Activated naive CD4-positive, alpha-beta T cell treated with anti-CD3 and anti-CD28 coated beads, Interleukin-2, amount 10 ng/mL, durations not matched to agents 7 days and 5 days (primary cell): ENCODE measurements at regions not wholly inside any gene's neighbourhood (a gene's known extent, or its start where the extent isn't known, plus 50 kb on each side); places are given as distances from the start of the nearest gene placed in this dataset.

Experiments
- CTCF ChIA-PET: fragments of 350-600 bp; sonication (Branson Sonifier 250); formaldehyde crosslinking; loops from one replicate; lab custom pipeline; 2021; ENCODE audit warnings: antibody characterized with exemption; lab: Charles Lee
- DNase-seq: peaks from one replicate; pipeline ENCODE4 v3.0.0-alpha.2; 2020
- H3K27ac Mint-ChIP-seq: one replicate; pipeline ENCODE4 v1.8.0; 2021; ENCODE audit warnings: mild to moderate bottlenecking, moderate library complexity, mixed read lengths
- H3K27me3 Mint-ChIP-seq: one replicate; pipeline ENCODE4 v1.8.0; 2021; ENCODE audit warnings: mild to moderate bottlenecking, mixed read lengths
- H3K36me3 Mint-ChIP-seq: one replicate; pipeline ENCODE4 v1.8.0; 2021; ENCODE audit warnings: mixed read lengths
- H3K4me1 Mint-ChIP-seq: one replicate; pipeline ENCODE4 v1.8.0; 2021; ENCODE audit warnings: mixed read lengths
- H3K4me3 Mint-ChIP-seq: one replicate; pipeline ENCODE4 v1.8.0; 2021; ENCODE audit warnings: mild to moderate bottlenecking, moderate library complexity, mixed read lengths
- H3K9me3 Mint-ChIP-seq: one replicate; pipeline ENCODE4 v1.8.0; 2021; ENCODE audit warnings: mixed read lengths

DNA sequence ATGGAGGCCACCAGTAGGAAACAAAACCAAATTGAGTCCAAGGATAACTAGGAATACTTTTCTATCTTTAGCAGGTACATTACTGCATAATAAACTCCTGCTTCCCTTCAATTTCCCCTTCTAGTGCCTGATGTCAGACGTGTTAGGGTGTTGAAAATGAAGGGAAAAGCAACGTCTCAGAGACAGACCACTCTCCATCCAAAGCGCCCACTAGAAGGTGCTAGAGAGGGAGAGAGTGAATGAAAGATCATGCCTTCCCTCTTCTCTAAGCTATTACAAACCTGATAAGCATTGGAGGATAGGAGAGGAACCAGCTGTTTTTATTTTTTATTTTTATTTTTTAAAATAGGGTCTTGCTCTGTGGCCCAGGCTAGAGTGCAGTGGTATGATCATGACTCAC is 64.1 kb downstream of the ZNF641 start:
- H3K27ac Mint-ChIP-seq: peak overlapping the region; percentile 46
- peaks cover 9% of the 10 kb centered on the region for H3K9me3 Mint-ChIP-seq
- no peaks in the 10 kb centered on the region for H3K27me3 Mint-ChIP-seq
- CTCF ChIA-PET: interaction anchor here (1.2 to 1.8 kb wide), 2 partner anchors 11 to 87 kb away, joined by 4 to 8 read pairs; no protein-coding TSS in a partner anchor
- no peak overlapping the region for H3K4me3 Mint-ChIP-seq
- H3K4me1 Mint-ChIP-seq: peaks cover 16% of the 10 kb centered on the region
- H3K36me3 Mint-ChIP-seq: peaks cover 4% of the 10 kb centered on the region
- DNase-seq: peak; percentile 26

DNA sequence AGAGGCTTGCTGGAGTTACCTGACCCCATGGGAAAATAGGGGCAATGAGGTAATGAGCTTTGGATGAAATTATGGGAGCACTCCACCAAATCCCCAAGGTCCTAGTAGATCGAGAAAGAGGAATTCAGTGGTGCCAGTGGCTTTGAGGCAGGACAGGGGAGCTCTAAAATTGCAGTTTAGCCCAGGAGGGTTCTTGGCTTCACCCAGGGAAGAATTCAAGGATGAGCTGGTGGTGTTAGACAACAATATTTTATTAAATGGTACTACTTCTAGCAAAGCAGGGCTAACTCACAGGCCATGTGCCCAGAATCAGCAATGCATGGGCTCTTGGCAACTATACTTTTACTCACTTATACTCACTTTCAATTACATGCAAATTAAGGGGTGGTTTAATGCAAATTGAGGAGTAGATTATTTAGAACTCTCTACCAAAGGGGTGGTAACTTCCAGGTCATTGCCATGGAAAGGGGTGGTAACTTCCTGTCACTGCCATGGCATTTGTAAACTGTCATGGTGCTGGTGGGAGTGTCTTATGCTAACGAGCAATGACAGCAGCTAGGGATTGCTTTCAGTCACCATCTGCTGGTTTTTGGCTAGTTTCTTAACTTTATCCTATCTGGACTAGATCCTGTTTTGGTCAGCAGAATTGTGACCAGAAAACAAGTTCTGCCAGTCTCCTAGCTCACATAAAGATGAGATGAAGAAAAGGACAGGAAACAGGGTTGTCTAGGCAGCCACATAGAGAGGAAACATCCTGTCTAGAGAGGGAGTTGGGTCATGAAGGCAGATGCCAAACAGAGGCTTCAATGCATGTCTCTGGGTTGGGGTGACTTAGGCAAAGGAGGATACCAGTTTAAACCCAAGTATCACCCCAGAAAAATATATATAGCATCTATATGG is 64.7 kb downstream of the ZNF641 start:
- Mint-ChIP-seq H3K9me3 (peaks cover 9% of the 10 kb centered on the region), H3K4me3 (no peak overlapping the region), H3K27me3 (no peaks in the 10 kb centered on the region), H3K27ac (peak overlapping the region; percentile 46), H3K4me1 (peaks cover 16% of the 10 kb centered on the region), H3K36me3 (peaks cover 4% of the 10 kb centered on the region)
- peak; percentile 54 for DNase-seq
- CTCF ChIA-PET: interaction anchor here (1.8 kb wide), 1 partner anchor 86 kb away, joined by 8 read pairs; no protein-coding TSS in a partner anchor

DNA sequence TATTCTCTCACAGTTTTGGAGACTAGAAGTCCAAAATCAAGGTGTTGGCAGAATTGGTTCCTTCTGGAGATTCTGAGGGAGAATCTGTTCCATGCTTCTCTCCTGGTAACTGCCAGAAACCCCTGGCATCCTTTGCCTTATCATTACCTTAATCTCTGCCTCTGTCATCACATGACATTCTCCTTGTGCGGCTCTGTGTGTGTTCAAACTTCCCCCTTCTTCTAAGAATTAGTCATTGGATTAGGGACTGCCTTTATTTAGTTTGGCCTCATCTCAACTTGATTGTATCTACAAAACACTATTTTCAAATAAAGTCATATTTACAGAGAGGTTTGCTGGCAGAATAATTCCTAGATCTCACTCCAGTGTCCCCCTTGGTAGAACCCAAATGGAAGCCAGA is 68.9 kb downstream of the ZNF641 start:
- H3K9me3 Mint-ChIP-seq: peaks cover 10% of the 10 kb centered on the region
- no peak overlapping the region for H3K4me3 Mint-ChIP-seq
- DNase-seq: no peak
- H3K27me3 Mint-ChIP-seq: peaks cover 4% of the 10 kb centered on the region
- H3K4me1 Mint-ChIP-seq: peaks cover 12% of the 10 kb centered on the region
- CTCF ChIA-PET: no interaction called here
- H3K27ac Mint-ChIP-seq: no peak overlapping the region
- H3K36me3 Mint-ChIP-seq: peaks cover 4% of the 10 kb centered on the region

DNA sequence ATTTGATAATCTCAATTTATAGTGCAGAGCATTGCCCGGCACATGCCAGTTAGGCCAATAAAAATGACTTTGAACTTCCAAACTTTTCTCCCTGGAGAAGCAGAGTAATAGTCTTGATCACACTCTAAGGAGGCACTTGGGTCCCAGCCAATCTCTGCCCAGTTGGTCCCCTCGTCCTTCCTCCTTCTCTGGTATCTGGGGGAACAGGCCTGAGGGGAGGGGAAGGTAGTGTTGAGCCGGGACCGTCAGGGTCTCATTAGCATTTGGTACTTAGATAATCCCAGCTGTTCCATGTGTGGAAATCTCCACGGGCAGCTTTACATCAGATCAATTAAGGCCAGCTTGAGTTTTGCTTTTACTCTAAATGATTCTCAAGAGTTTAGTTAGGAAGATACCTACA is 70.1 kb downstream of the ZNF641 start:
- Mint-ChIP-seq H3K27ac (no peak overlapping the region), H3K4me3 (no peak overlapping the region), H3K36me3 (peaks cover 3% of the 10 kb centered on the region), H3K4me1 (peaks cover 1% of the 10 kb centered on the region), H3K9me3 (peaks cover 6% of the 10 kb centered on the region), H3K27me3 (peaks cover 4% of the 10 kb centered on the region)
- CTCF ChIA-PET: no interaction called here
- no peak for DNase-seq

DNA sequence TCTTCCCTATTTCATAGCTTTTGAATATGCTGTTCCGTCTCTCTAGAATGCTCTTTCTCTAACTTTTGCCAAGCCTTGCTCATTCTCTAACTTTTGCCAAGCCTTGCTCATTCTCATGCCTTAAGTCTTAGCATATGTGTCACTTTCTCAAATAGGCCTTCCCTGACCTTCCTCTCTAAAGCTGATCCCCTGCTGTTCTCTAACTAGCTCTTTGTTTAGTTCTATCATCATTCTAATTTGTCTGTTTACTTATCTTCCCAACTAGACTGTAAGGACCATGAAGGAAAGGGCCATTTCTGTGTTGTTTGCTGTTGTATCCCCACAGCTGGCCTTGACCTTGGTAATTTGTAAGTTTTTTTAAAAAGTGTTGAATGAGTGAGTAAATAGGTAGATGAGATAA is 71.1 kb downstream of the ZNF641 start:
- Mint-ChIP-seq H3K36me3 (peaks cover 1% of the 10 kb centered on the region), H3K27ac (no peak overlapping the region), H3K4me1 (no peaks in the 10 kb centered on the region), H3K27me3 (peaks cover 4% of the 10 kb centered on the region), H3K4me3 (no peak overlapping the region), H3K9me3 (peaks cover 5% of the 10 kb centered on the region)
- CTCF ChIA-PET: no interaction called here
- DNase-seq: no peak

DNA sequence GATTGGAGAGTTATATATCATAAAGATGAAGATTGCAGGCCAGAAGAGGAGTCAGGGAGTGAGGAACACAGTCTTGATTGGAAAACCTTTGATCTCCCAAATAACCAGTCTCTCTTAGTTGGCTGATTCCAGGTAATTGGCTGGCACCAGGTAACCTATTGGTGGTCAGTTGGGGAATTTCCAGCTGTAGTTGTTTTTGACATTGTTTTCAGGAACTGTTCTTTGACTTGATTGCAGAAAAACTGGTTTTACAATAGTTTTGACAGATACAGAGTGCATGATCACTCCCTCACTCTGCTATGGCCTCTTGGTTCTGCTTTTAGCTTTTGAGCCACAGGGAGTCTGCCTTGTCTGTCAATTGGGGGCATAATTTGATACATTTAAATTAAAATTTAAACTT is 71.6 kb downstream of the ZNF641 start:
- Mint-ChIP-seq H3K4me3 (no peak overlapping the region), H3K4me1 (no peaks in the 10 kb centered on the region), H3K9me3 (peaks cover 5% of the 10 kb centered on the region), H3K36me3 (peaks cover 1% of the 10 kb centered on the region), H3K27me3 (peaks cover 4% of the 10 kb centered on the region), H3K27ac (no peak overlapping the region)
- DNase-seq: no peak
- CTCF ChIA-PET: no interaction called here

DNA sequence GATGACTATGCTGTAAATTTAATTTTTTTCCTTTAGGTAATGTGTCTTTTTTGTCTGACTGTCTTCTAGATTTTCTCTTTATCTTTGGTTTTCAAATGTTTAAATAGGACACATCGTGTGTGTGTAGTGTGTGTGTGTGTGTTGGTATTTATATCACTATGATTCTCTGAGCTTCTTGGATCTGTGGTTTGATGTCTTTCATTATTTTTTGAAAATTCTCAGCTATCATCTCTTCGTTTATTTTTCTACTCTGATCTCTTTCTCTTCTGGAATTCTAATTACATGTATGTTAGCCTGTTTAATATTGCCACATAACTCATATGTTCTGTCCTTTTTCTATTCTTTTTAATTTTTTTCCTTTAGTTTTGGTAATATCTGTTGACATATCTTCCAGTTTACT is 73.5 kb upstream of the OR10AD1 start:
- Mint-ChIP-seq H3K4me1 (no peaks in the 10 kb centered on the region), H3K36me3 (peaks cover 1% of the 10 kb centered on the region), H3K27me3 (peaks cover 4% of the 10 kb centered on the region), H3K9me3 (peaks cover 7% of the 10 kb centered on the region), H3K27ac (no peak overlapping the region), H3K4me3 (no peak overlapping the region)
- CTCF ChIA-PET: no interaction called here
- DNase-seq: no peak

DNA sequence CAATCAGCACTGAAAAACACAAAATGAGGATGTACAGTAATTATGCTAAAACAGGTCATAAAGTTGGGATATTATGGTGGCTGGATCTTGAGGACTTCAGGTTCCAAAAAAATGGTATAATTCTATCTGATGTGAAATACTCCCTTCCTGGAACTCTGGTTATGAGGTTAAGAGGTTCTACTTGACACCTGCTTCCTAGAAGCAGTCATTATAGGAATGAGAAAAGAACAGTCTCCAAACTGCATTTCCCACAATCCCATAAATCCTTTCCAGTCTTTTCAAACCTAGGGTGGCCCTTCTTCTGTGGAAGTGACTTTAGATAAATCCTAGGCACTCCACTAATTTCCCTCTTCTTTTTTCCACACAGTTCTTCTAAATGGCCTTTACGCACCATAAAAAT is 63.7 kb upstream of the OR10AD1 start:
- no peak overlapping the region for H3K4me3 Mint-ChIP-seq
- H3K36me3 Mint-ChIP-seq: no peaks in the 10 kb centered on the region
- peaks cover 2% of the 10 kb centered on the region for H3K9me3 Mint-ChIP-seq
- H3K27ac Mint-ChIP-seq: no peak overlapping the region
- no peaks in the 10 kb centered on the region for H3K4me1 Mint-ChIP-seq
- DNase-seq: no peak
- H3K27me3 Mint-ChIP-seq: peaks cover 13% of the 10 kb centered on the region
- CTCF ChIA-PET: no interaction called here

DNA sequence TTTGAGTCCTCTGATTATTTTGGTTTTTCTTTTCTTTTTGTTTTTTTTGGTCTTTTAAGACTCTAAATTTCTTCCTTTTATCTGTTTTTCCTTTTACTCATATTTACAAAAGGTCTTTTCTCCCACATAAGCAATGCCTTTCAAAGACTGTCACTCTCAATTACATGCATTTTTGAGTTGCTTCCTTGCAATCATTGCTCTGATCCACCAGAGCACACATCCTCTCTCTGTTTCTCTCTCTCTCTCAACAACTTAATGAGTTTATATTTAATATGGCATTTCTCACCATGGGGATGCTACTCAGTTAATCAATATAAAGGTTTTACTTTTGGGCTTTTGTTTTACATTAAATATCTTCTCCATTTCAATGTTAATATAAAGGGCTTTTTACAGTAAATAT is 62.7 kb upstream of the OR10AD1 start:
- no peak for DNase-seq
- H3K9me3 Mint-ChIP-seq: no peaks in the 10 kb centered on the region
- H3K4me3 Mint-ChIP-seq: no peak overlapping the region
- no peaks in the 10 kb centered on the region for H3K4me1 Mint-ChIP-seq
- CTCF ChIA-PET: no interaction called here
- H3K36me3 Mint-ChIP-seq: no peaks in the 10 kb centered on the region
- no peak overlapping the region for H3K27ac Mint-ChIP-seq
- peaks cover 13% of the 10 kb centered on the region for H3K27me3 Mint-ChIP-seq

DNA sequence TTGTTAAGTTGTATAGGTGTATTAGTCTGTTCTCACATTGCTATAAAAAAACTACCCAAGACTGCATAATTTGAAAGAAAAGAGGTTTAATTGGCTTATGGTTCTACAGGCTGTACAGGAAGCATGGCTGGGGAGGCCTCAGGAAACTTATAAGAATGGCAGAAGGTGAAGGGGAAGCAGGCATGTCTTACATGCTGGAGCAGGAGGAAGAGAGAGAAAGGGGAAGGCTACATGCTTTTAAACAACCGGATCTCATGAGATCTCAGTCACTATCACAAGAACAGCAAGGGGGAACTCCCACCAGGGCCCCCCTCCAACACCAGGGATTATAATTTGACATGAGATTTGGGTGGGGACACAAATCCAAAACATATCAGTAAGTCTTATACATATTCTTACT is 60.5 kb upstream of the OR10AD1 start:
- H3K4me3 Mint-ChIP-seq: no peak overlapping the region
- CTCF ChIA-PET: no interaction called here
- no peak overlapping the region for H3K27ac Mint-ChIP-seq
- no peak for DNase-seq
- H3K9me3 Mint-ChIP-seq: no peaks in the 10 kb centered on the region
- no peaks in the 10 kb centered on the region for H3K36me3 Mint-ChIP-seq
- H3K27me3 Mint-ChIP-seq: peaks cover 13% of the 10 kb centered on the region
- H3K4me1 Mint-ChIP-seq: no peaks in the 10 kb centered on the region

DNA sequence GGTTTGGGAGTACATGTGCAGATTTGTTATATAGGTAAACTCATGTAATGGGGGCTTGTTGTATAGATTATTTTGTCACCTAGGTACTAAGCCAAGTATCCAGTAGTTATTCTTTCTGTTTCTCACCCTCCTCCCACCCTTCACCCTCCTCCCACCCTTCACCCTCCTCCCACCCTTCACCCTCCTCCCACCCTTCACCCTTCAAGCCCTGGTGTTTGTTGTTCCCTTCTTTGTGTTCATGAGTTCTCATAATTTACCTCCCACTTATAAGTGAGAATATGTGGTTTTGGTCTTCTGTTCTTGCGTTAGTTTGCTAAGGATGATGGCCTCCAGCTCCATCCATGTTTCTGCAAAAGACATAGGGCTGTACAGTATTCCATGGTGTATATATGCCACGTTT is 58.7 kb upstream of the OR10AD1 start:
- CTCF ChIA-PET: no interaction called here
- Mint-ChIP-seq H3K9me3 (no peaks in the 10 kb centered on the region), H3K36me3 (no peaks in the 10 kb centered on the region), H3K4me1 (no peaks in the 10 kb centered on the region), H3K27me3 (peaks cover 10% of the 10 kb centered on the region), H3K4me3 (no peak overlapping the region), H3K27ac (no peak overlapping the region)
- no peak for DNase-seq
